ENCODE measurements at regions not wholly inside any gene's neighbourhood (a gene's known extent, or its start where the extent isn't known, plus 50 kb on each side); places are given as distances from the start of the nearest gene placed in this dataset.

- TF ChIP-seq, protein P1, sequence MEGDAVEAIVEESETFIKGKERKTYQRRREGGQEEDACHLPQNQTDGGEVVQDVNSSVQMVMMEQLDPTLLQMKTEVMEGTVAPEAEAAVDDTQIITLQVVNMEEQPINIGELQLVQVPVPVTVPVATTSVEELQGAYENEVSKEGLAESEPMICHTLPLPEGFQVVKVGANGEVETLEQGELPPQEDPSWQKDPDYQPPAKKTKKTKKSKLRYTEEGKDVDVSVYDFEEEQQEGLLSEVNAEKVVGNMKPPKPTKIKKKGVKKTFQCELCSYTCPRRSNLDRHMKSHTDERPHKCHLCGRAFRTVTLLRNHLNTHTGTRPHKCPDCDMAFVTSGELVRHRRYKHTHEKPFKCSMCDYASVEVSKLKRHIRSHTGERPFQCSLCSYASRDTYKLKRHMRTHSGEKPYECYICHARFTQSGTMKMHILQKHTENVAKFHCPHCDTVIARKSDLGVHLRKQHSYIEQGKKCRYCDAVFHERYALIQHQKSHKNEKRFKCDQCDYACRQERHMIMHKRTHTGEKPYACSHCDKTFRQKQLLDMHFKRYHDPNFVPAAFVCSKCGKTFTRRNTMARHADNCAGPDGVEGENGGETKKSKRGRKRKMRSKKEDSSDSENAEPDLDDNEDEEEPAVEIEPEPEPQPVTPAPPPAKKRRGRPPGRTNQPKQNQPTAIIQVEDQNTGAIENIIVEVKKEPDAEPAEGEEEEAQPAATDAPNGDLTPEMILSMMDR (IDR thresholded peaks at IDR 0.05; ENCODE audit: extremely low read depth, low read depth, low read length): no peak
- H2AFZ ChIP-seq (ENCODE audit: low read length): no peak overlapping the region
- H3K4me2 ChIP-seq (ENCODE audit: insufficient read depth, low read length): no peak overlapping the region
- H3K4me3 ChIP-seq (ENCODE audit: insufficient read depth, low read length): no peak overlapping the region
- no peak for DNase-seq (ENCODE audit: insufficient read length, low spot score, missing footprints)
- H4K20me1 ChIP-seq (ENCODE audit: insufficient read depth, low read length): no peaks in the 10 kb centered on the region
- no peaks in the 10 kb centered on the region for H3K79me2 ChIP-seq (ENCODE audit: insufficient read depth, low read length)
- H3K9me3 ChIP-seq (ENCODE audit: low read depth, low read length): no peaks in the 10 kb centered on the region
- H3K27ac ChIP-seq (ENCODE audit: low read depth, low read length): no peak overlapping the region
- no peaks in the 10 kb centered on the region for H3K27me3 ChIP-seq (ENCODE audit: insufficient read depth, low read length)
- H3K36me3 ChIP-seq (ENCODE audit: insufficient read depth, low read length): no peaks in the 10 kb centered on the region
- no peaks in the 10 kb centered on the region for H3K4me1 ChIP-seq (ENCODE audit: insufficient read depth, low read length)
Observed at GRCh38 chr17:34727601-34728000, 148.2 kb downstream of the TMEM132E start.

DNA sequence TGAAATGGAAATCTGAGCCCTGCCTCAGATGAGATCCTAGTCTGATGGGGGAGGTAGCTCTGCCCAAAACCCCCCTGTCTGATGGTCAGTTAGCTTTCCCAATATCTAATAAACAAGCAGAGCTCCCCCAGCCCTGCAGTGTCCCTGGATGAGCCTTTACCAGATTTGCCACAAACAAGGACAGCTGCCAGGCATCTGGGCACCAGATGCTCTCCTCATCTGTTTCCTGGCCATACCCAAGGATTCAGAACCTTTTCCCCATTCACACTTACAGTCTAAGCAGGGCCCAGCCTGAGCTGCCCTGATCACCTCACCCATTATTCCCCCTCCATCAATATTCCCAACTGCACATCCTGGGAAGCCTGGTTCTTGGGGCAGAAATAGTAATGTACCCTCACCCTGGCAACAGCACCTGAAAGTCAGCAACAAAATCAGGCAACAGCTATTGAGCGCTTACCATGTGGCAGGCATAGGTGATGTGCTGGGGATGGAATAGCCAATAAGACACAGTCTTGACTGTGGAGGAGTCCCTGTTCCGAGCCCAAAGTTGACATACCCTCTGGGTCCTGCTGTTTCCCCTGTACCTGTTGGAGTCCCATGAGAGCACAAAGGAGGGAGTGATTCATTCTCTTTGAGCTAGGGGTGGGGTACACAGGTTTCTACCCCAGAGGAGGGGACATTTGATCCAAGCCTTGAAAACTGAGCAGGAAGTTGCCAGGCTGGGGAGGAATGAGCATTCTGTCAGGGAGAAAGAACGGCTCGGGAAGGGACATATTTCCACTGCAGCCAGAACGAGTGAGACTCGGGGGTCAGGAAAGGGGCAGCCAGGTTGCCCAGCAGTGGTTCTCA is 147.4 kb downstream of the TMEM132E start:
- no peaks in the 10 kb centered on the region for H3K4me1 ChIP-seq (ENCODE audit: insufficient read depth, low read length)
- no peak for DNase-seq (ENCODE audit: insufficient read length, low spot score, missing footprints)
- no peaks in the 10 kb centered on the region for H3K79me2 ChIP-seq (ENCODE audit: insufficient read depth, low read length)
- H3K9me3 ChIP-seq (ENCODE audit: low read depth, low read length): no peaks in the 10 kb centered on the region
- H4K20me1 ChIP-seq (ENCODE audit: insufficient read depth, low read length): no peaks in the 10 kb centered on the region
- H3K4me3 ChIP-seq (ENCODE audit: insufficient read depth, low read length): no peak overlapping the region
- TF ChIP-seq, protein P1 (IDR thresholded peaks at IDR 0.05; ENCODE audit: extremely low read depth, low read depth, low read length): no peak
- no peak overlapping the region for H3K27ac ChIP-seq (ENCODE audit: low read depth, low read length)
- no peak overlapping the region for H2AFZ ChIP-seq (ENCODE audit: low read length)
- H3K4me2 ChIP-seq (ENCODE audit: insufficient read depth, low read length): no peak overlapping the region
- no peaks in the 10 kb centered on the region for H3K36me3 ChIP-seq (ENCODE audit: insufficient read depth, low read length)
- no peaks in the 10 kb centered on the region for H3K27me3 ChIP-seq (ENCODE audit: insufficient read depth, low read length)

DNA sequence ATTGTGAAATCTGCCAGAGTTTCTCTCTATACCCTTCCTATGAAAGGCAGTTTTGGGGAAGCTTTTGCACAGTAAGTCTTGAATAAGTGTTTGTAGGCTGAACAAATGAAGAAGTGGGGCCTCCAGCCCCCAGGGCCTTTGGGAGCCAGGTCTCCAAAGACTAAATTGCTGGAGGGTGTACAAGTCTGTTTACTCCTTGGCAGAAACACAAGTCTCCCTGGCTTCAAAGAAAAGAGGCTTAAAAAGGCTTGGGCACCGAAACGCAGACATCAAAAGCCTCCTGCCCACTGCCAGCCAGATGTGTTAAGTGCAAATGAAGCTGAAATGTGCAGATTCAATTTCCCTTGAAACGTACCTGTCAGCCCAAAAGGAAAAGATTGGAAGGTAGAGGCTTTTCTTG is 146.3 kb downstream of the TMEM132E start:
- Histone ChIP-seq H3K79me2 (ENCODE audit: insufficient read depth, low read length) (no peaks in the 10 kb centered on the region), H2AFZ (ENCODE audit: low read length) (no peak overlapping the region), H3K27ac (ENCODE audit: low read depth, low read length) (no peak overlapping the region), H4K20me1 (ENCODE audit: insufficient read depth, low read length) (no peaks in the 10 kb centered on the region), H3K4me3 (ENCODE audit: insufficient read depth, low read length) (no peak overlapping the region), H3K4me1 (ENCODE audit: insufficient read depth, low read length) (no peaks in the 10 kb centered on the region), H3K36me3 (ENCODE audit: insufficient read depth, low read length) (no peaks in the 10 kb centered on the region), H3K4me2 (ENCODE audit: insufficient read depth, low read length) (no peak overlapping the region), H3K27me3 (ENCODE audit: insufficient read depth, low read length) (no peaks in the 10 kb centered on the region), H3K9me3 (ENCODE audit: low read depth, low read length) (no peaks in the 10 kb centered on the region)
- TF ChIP-seq, protein P1 (IDR thresholded peaks at IDR 0.05; ENCODE audit: extremely low read depth, low read depth, low read length): no peak
- no peak for DNase-seq (ENCODE audit: insufficient read length, low spot score, missing footprints)

DNA sequence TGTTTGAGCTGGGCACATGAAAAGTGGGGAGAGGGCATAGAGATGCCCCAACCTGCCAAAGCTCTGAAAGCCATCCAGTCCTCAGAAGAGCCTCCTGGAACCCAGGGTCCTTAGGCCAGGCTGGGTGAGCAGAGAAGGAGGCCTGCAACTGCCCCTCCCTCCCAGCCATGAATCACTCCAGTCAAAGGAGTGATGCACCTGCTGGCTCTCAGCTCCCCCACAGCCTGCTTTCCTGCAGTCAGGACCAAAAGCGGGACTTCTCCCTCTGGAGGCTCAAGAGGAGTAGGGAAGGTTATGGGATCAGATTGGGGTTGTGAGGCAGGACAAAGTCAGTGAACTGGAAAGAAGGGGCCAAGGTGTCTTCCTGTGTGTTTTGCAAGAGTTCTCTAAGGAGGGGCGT is 145.6 kb downstream of the TMEM132E start:
- no peak overlapping the region for H3K4me2 ChIP-seq (ENCODE audit: insufficient read depth, low read length)
- TF ChIP-seq, protein P1 (IDR thresholded peaks at IDR 0.05; ENCODE audit: extremely low read depth, low read depth, low read length): no peak
- H3K36me3 ChIP-seq (ENCODE audit: insufficient read depth, low read length): no peaks in the 10 kb centered on the region
- no peak overlapping the region for H2AFZ ChIP-seq (ENCODE audit: low read length)
- H3K9me3 ChIP-seq (ENCODE audit: low read depth, low read length): no peaks in the 10 kb centered on the region
- H4K20me1 ChIP-seq (ENCODE audit: insufficient read depth, low read length): no peaks in the 10 kb centered on the region
- no peaks in the 10 kb centered on the region for H3K79me2 ChIP-seq (ENCODE audit: insufficient read depth, low read length)
- H3K4me1 ChIP-seq (ENCODE audit: insufficient read depth, low read length): no peaks in the 10 kb centered on the region
- no peak overlapping the region for H3K27ac ChIP-seq (ENCODE audit: low read depth, low read length)
- DNase-seq (ENCODE audit: insufficient read length, low spot score, missing footprints): no peak
- H3K4me3 ChIP-seq (ENCODE audit: insufficient read depth, low read length): no peak overlapping the region
- H3K27me3 ChIP-seq (ENCODE audit: insufficient read depth, low read length): no peaks in the 10 kb centered on the region

All from osteoblast (primary cell).